ENCODE measurements at regions not wholly inside any gene's neighbourhood (a gene's known extent, or its start where the extent isn't known, plus 50 kb on each side); places are given as distances from the start of the nearest gene placed in this dataset.

DNA sequence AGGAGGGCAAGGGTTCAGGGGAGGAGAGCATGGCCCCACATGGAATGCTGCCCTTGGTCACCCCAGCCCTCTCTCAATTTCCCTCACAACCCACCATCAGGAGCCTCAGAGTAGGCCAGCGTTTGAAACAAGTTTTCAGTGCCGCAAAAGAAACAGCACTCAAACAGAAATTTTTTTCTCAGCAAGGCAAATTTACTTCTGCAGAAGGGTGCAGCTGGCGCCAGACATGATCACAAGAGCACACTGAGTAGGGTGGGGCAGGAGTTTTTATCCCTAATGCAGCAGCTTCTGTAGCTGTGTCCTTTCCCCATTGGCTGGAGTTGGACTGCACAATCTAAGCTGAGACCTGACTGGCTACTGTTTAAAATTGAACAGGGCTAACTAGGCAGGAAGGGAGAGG, 287.8 kb upstream of the CDYL start:
- ATAC-seq (ENCODE audit: low read depth), result no peak
- Histone ChIP-seq H3K9me3 (ENCODE audit: severe bottlenecking) (peaks cover 11% of the 10 kb centered on the region), H3K27me3 (ENCODE audit: insufficient read depth, poor library complexity, severe bottlenecking) (no peaks in the 10 kb centered on the region), H3K36me3 (ENCODE audit: low read depth) (no peaks in the 10 kb centered on the region), H3K4me1 (ENCODE audit: insufficient read depth, poor library complexity, severe bottlenecking) (no peaks in the 10 kb centered on the region), H3K4me3 (ENCODE audit: severe bottlenecking) (no peak overlapping the region), H3K27ac (ENCODE audit: poor library complexity, severe bottlenecking) (no peak overlapping the region)
- no peak for DNase-seq (ENCODE audit: low spot score)
- TF ChIP-seq, protein P1, sequence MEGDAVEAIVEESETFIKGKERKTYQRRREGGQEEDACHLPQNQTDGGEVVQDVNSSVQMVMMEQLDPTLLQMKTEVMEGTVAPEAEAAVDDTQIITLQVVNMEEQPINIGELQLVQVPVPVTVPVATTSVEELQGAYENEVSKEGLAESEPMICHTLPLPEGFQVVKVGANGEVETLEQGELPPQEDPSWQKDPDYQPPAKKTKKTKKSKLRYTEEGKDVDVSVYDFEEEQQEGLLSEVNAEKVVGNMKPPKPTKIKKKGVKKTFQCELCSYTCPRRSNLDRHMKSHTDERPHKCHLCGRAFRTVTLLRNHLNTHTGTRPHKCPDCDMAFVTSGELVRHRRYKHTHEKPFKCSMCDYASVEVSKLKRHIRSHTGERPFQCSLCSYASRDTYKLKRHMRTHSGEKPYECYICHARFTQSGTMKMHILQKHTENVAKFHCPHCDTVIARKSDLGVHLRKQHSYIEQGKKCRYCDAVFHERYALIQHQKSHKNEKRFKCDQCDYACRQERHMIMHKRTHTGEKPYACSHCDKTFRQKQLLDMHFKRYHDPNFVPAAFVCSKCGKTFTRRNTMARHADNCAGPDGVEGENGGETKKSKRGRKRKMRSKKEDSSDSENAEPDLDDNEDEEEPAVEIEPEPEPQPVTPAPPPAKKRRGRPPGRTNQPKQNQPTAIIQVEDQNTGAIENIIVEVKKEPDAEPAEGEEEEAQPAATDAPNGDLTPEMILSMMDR (IDR thresholded peaks at IDR 0.05; ENCODE audit: poor library complexity, severe bottlenecking), result no peak

DNA sequence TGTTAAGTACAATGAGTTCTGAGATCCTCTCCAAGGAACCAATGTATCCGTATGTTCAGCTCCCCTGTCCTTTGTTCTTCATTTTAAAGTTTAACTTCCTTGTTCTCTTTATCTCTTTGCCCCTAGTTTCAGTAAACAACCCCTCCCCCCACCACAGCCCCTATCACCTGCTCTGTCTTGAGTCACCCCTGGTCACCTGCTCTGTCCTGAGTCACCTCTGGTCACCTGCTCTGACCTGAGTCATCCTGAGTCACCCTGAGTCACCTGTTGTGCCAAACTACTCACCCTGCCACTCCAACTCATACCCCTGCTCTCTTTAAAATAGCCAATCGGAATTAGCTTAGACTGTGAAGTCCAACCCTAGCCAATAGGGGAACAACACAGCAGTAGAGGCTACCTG, 288.7 kb upstream of the CDYL start:
- no peak for DNase-seq (ENCODE audit: low spot score)
- ATAC-seq (ENCODE audit: low read depth), result no peak
- no peaks in the 10 kb centered on the region for H3K27me3 ChIP-seq (ENCODE audit: insufficient read depth, poor library complexity, severe bottlenecking)
- H3K27ac ChIP-seq (ENCODE audit: poor library complexity, severe bottlenecking), result no peak overlapping the region
- no peaks in the 10 kb centered on the region for H3K36me3 ChIP-seq (ENCODE audit: low read depth)
- TF ChIP-seq, protein P1 (IDR thresholded peaks at IDR 0.05; ENCODE audit: poor library complexity, severe bottlenecking), result no peak
- H3K4me3 ChIP-seq (ENCODE audit: severe bottlenecking), result no peak overlapping the region
- peaks cover 11% of the 10 kb centered on the region for H3K9me3 ChIP-seq (ENCODE audit: severe bottlenecking)
- no peaks in the 10 kb centered on the region for H3K4me1 ChIP-seq (ENCODE audit: insufficient read depth, poor library complexity, severe bottlenecking)

DNA sequence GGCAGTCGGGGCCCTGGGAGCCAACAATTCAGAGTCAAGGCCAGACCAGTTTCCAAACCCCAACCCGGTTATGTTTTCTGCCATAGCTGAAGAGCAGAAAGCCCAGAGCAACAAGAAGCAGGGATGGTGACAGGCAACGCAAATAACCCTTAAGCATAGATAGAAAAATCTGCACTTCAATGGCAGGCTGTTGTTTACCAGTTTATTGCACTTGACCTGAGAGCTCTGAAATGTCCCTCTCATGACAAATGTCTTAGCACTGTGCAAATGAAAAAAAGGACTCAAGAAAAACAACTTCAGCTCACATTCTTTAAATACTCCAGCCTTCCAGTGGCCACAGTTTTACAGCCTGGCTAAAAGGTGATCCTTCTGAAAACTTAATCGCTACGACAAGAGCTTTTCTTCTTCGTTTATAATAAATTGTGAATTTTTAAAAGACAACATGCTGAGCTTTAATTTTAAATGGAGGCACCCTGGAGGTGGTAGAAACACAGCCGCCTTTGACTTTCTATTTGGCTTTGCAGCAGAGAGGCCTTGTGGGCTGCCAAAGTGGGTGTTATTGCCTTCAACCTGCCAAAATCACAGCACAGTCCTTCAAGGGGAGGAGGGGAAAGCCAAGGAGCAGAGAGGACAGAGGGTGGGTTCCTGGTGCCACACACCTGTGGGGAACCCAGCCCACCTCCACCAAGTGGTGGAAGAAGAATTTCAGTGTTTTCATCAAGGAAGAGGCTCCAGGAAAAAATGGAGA, 289.5 kb upstream of the CDYL start:
- no peak for DNase-seq (ENCODE audit: low spot score)
- H3K27me3 ChIP-seq (ENCODE audit: insufficient read depth, poor library complexity, severe bottlenecking), result no peaks in the 10 kb centered on the region

DNA sequence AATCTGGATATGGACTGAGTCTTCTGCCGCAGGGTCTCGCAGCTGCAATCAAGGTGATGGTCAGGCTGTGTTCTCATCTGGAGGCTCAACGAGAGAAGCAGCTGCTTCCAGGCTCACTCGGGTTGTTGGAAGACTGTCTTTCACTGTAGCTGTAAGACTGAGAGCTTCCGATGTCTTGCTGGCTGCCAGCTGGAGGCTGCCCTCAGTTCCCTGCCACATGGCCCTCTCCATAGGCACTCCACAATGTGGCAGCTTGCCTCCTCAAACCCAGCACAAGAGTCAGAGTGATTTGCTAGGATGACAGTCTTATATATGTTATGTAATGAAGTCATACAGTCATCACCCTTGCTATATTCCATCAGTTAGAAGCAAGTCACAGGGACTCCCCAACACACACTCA, 290.5 kb upstream of the CDYL start:
- H3K4me1 ChIP-seq (ENCODE audit: insufficient read depth, poor library complexity, severe bottlenecking), result no peaks in the 10 kb centered on the region
- DNase-seq (ENCODE audit: low spot score) (no peak), ATAC-seq (ENCODE audit: low read depth) (no peak)
- H3K4me3 ChIP-seq (ENCODE audit: severe bottlenecking), result no peak overlapping the region
- no peak overlapping the region for H3K27ac ChIP-seq (ENCODE audit: poor library complexity, severe bottlenecking)
- peaks cover 11% of the 10 kb centered on the region for H3K9me3 ChIP-seq (ENCODE audit: severe bottlenecking)
- H3K36me3 ChIP-seq (ENCODE audit: low read depth), result no peaks in the 10 kb centered on the region
- TF ChIP-seq, protein P1 (IDR thresholded peaks at IDR 0.05; ENCODE audit: poor library complexity, severe bottlenecking), result no peak
- H3K27me3 ChIP-seq (ENCODE audit: insufficient read depth, poor library complexity, severe bottlenecking), result no peaks in the 10 kb centered on the region

More for the DNA sequence above, 289.5 kb upstream of the CDYL start:
- Histone ChIP-seq H3K9me3 (ENCODE audit: severe bottlenecking) (peaks cover 11% of the 10 kb centered on the region), H3K4me1 (ENCODE audit: insufficient read depth, poor library complexity, severe bottlenecking) (no peaks in the 10 kb centered on the region), H3K36me3 (ENCODE audit: low read depth) (no peaks in the 10 kb centered on the region), H3K4me3 (ENCODE audit: severe bottlenecking) (no peak overlapping the region), H3K27ac (ENCODE audit: poor library complexity, severe bottlenecking) (no peak overlapping the region)
- no peak for ATAC-seq (ENCODE audit: low read depth)
- TF ChIP-seq, protein P1 (IDR thresholded peaks at IDR 0.05; ENCODE audit: poor library complexity, severe bottlenecking), result no peak

DNA sequence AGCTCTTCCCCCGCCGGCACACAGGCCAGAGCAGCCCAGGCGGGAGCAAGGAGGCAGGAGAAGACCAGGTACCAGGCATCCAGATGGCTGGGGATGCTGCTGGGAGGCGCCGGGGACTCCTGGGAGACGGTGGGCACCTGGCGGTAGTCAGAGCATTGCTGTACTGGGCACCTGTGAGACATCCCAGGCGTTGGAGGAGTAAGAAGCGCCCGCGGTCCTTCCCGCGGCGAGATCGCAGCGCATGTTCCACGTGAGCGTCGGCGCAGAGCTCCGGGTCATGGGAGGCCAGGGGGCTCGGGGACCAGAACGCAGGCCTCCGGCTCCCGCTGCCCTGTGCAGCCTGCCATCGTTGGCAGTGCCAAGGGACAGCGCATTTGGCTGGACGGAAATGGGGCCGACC, 293.7 kb upstream of the CDYL start:
- Histone ChIP-seq H3K36me3 (ENCODE audit: low read depth) (no peaks in the 10 kb centered on the region), H3K4me3 (ENCODE audit: severe bottlenecking) (no peak overlapping the region), H3K9me3 (ENCODE audit: severe bottlenecking) (peaks cover under 1% of the 10 kb centered on the region), H3K27me3 (ENCODE audit: insufficient read depth, poor library complexity, severe bottlenecking) (no peaks in the 10 kb centered on the region), H3K27ac (ENCODE audit: poor library complexity, severe bottlenecking) (no peak overlapping the region), H3K4me1 (ENCODE audit: insufficient read depth, poor library complexity, severe bottlenecking) (no peaks in the 10 kb centered on the region)
- ATAC-seq (ENCODE audit: low read depth), result no peak
- TF ChIP-seq, protein P1 (IDR thresholded peaks at IDR 0.05; ENCODE audit: poor library complexity, severe bottlenecking), result no peak
- no peak for DNase-seq (ENCODE audit: low spot score)

All from RWPE2 (cell line).